ENCODE measurements at regions not wholly inside any gene's neighbourhood (a gene's known extent, or its start where the extent isn't known, plus 50 kb on each side); places are given as distances from the start of the nearest gene placed in this dataset.

- H3K27me3 ChIP-seq (ENCODE audit: low read depth): no peaks in the 10 kb centered on the region
- in situ Hi-C loops (cut with MboI; ENCODE audit: low sequenced_read_pairs): no loop called here
- H3K4me3 ChIP-seq: no peak overlapping the region
- H3K36me3 ChIP-seq (replicated peaks): no peaks in the 10 kb centered on the region
- H3K9me3 ChIP-seq: no peaks in the 10 kb centered on the region
- no peak for DNase-seq (ENCODE audit: low spot score in 2 of 2)
- H3K4me1 ChIP-seq: no peaks in the 10 kb centered on the region
Observed at GRCh38 chr1:63223426-63223825, 98.9 kb upstream of the FOXD3 start.

- H3K4me3 ChIP-seq: no peak overlapping the region
- H3K36me3 ChIP-seq (replicated peaks): no peaks in the 10 kb centered on the region
- in situ Hi-C loops (cut with MboI; ENCODE audit: low sequenced_read_pairs): no loop called here
- no peaks in the 10 kb centered on the region for H3K27me3 ChIP-seq (ENCODE audit: low read depth)
- no peak for DNase-seq (ENCODE audit: low spot score in 2 of 2)
- H3K9me3 ChIP-seq: no peaks in the 10 kb centered on the region
- H3K4me1 ChIP-seq: no peaks in the 10 kb centered on the region
Observed at GRCh38 chr1:63230722-63231121, 91.6 kb upstream of the FOXD3 start.

- H3K4me3 ChIP-seq: no peak overlapping the region
- H3K9me3 ChIP-seq: no peaks in the 10 kb centered on the region
- no peak for DNase-seq (ENCODE audit: low spot score in 2 of 2)
- no peaks in the 10 kb centered on the region for H3K36me3 ChIP-seq (replicated peaks)
- H3K27me3 ChIP-seq (ENCODE audit: low read depth): no peaks in the 10 kb centered on the region
- H3K4me1 ChIP-seq: no peaks in the 10 kb centered on the region
- in situ Hi-C loops (cut with MboI; ENCODE audit: low sequenced_read_pairs): no loop called here
Observed at GRCh38 chr1:63238721-63239120, 83.6 kb upstream of the FOXD3 start.

DNA sequence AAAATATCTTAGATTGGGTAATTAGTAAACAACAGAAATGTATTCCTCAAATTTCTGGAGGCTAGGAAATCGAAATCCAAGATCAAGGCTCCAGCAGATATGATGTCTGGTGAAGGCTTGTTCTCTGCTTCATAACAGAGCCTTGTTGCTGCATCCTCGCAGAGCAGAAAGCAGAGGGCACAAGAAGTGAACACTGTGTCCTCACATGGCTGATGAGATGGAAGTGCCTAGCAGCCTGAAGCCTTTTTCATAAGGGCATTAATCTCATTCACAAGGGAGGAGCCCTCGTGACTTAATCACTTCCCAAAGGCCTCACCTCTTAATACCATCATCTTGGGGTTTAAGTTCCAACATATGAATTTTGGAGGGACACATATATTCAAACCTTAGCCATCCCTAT lies 77.2 kb upstream of the FOXD3 start:
- in situ Hi-C loops (cut with MboI; ENCODE audit: low sequenced_read_pairs): no loop called here
- 0 out of 2 replicates have a peak, but pooled peaks cover 2% of the 10 kb centered on the region for H3K4me1 ChIP-seq
- H3K36me3 ChIP-seq (replicated peaks): no peaks in the 10 kb centered on the region
- H3K9me3 ChIP-seq: no peaks in the 10 kb centered on the region
- DNase-seq (ENCODE audit: low spot score in 2 of 2): no peak
- H3K4me3 ChIP-seq: no peak overlapping the region
- H3K27me3 ChIP-seq (ENCODE audit: low read depth): no peaks in the 10 kb centered on the region

DNA sequence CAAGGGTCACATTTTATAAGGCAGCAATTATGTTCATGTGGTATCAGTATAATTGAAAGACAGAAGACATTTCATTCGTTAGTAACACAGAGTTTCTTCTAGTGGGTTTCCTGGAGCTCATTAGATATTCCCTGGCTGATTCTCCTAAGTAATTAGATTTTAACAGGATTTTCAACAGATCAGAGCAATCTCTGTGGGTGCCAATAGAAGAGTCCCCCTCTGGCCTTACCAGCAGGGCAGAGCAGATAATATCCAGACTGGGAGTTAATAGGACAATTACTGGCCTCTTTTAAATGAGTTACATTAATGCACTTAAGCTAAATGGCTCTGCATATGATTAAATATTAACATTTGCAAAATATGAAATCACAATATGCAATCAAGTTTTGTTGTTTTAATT lies 74.2 kb upstream of the FOXD3 start:
- Histone ChIP-seq H3K4me3 (no peak overlapping the region), H3K27me3 (ENCODE audit: low read depth) (no peaks in the 10 kb centered on the region), H3K9me3 (no peaks in the 10 kb centered on the region), H3K4me1 (peaks cover 7% of the 10 kb centered on the region; the same call in 1 of the 2 replicates), H3K36me3 (replicated peaks) (no peaks in the 10 kb centered on the region)
- in situ Hi-C loops (cut with MboI; ENCODE audit: low sequenced_read_pairs): no loop called here
- DNase-seq (ENCODE audit: low spot score in 2 of 2): no peak

- DNase-seq (ENCODE audit: low spot score in 2 of 2): no peak
- Histone ChIP-seq H3K27me3 (ENCODE audit: low read depth) (no peaks in the 10 kb centered on the region), H3K9me3 (no peaks in the 10 kb centered on the region), H3K4me1 (peaks cover 5% of the 10 kb centered on the region; the same call in 1 of the 2 replicates), H3K36me3 (replicated peaks) (no peaks in the 10 kb centered on the region), H3K4me3 (no peak overlapping the region)
- in situ Hi-C loops (cut with MboI; ENCODE audit: low sequenced_read_pairs): no loop called here
Observed at GRCh38 chr1:63255153-63255552, 67.2 kb upstream of the FOXD3 start.

- DNase-seq (ENCODE audit: low spot score in 2 of 2): no peak
- H3K4me3 ChIP-seq: no peak overlapping the region
- H3K4me1 ChIP-seq: no peaks in the 10 kb centered on the region
- no peaks in the 10 kb centered on the region for H3K36me3 ChIP-seq (replicated peaks)
- in situ Hi-C loops (cut with MboI; ENCODE audit: low sequenced_read_pairs): no loop called here
- H3K27me3 ChIP-seq (ENCODE audit: low read depth): no peaks in the 10 kb centered on the region
- no peaks in the 10 kb centered on the region for H3K9me3 ChIP-seq
Observed at GRCh38 chr1:63261736-63262458, 60.5 kb upstream of the FOXD3 start.

GRCh38 chr1:63262459-63262770 lies 60.0 kb upstream of the FOXD3 start:
- DNase-seq (ENCODE audit: low spot score in 2 of 2): no peak
- H3K4me1 ChIP-seq: no peaks in the 10 kb centered on the region
- H3K27me3 ChIP-seq (ENCODE audit: low read depth): no peaks in the 10 kb centered on the region
- H3K9me3 ChIP-seq: no peaks in the 10 kb centered on the region
- H3K36me3 ChIP-seq (replicated peaks): no peaks in the 10 kb centered on the region
- in situ Hi-C loops (cut with MboI; ENCODE audit: low sequenced_read_pairs): no loop called here
- no peak overlapping the region for H3K4me3 ChIP-seq

GRCh38 chr1:63264161-63264560 lies 58.2 kb upstream of the FOXD3 start:
- Histone ChIP-seq H3K27me3 (ENCODE audit: low read depth) (no peaks in the 10 kb centered on the region; the same call in 1 of the 2 replicates), H3K4me3 (no peak overlapping the region), H3K36me3 (replicated peaks) (no peaks in the 10 kb centered on the region), H3K9me3 (no peaks in the 10 kb centered on the region), H3K4me1 (peaks cover 7% of the 10 kb centered on the region)
- in situ Hi-C loops (cut with MboI; ENCODE audit: low sequenced_read_pairs): no loop called here
- no peak for DNase-seq (ENCODE audit: low spot score in 2 of 2)

DNA sequence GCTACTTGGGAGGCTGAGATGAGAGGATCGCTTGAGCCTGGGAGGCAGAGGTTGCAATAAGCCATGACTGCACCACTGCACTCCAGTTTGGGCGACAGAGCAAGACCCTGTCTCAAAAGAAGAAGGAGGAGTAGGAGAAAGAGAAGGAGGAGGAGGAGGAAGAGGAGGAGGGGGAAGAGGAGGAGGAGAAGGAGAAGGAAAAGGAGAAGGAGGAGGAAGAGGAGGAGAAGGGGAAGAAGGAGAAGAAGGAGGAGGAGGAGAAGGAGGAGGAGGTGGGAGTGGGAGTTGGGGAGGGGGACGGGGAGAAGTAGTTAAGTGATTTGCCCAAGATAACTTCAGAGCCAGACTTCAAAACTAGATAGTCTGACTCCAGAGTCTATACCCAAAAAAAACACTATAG lies 55.5 kb upstream of the FOXD3 start:
- in situ Hi-C loops (cut with MboI; ENCODE audit: low sequenced_read_pairs): no loop called here
- DNase-seq (ENCODE audit: low spot score in 2 of 2): no peak
- Histone ChIP-seq H3K27me3 (ENCODE audit: low read depth) (no peaks in the 10 kb centered on the region; the same call in 1 of the 2 replicates), H3K9me3 (no peaks in the 10 kb centered on the region), H3K4me3 (no peak overlapping the region), H3K4me1 (peaks cover 25% of the 10 kb centered on the region), H3K36me3 (replicated peaks) (no peaks in the 10 kb centered on the region)

- in situ Hi-C loops (cut with MboI; ENCODE audit: low sequenced_read_pairs): no loop called here
- H3K27me3 ChIP-seq (ENCODE audit: low read depth): no peaks in the 10 kb centered on the region; the same call in 1 of the 2 replicates
Observed at GRCh38 chr1:63268876-63269275, 53.5 kb upstream of the FOXD3 start.

DNA sequence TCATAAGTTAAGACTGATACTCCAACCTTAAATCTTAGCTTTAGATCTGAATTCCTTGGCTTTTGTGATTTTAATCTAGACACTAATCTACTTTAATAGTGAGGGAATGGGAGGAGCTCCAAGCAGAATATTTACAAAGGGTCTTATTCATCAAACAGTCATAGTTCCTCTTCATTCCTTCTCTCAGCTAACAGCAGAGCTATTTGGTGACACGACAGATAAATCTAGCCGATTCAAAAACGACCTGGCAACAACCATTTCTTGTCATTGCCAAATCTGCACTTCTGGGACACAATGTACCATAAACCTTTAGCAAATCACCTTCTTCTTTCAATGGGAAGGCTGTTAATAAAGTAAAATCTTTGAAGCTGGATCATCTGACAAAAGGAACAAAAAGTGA lies 52.8 kb upstream of the FOXD3 start:
- in situ Hi-C loops (cut with MboI; ENCODE audit: low sequenced_read_pairs): no loop called here
- DNase-seq (ENCODE audit: low spot score in 2 of 2): peak; percentile 20 to 93
- no peaks in the 10 kb centered on the region for H3K9me3 ChIP-seq
- peaks cover 38% of the 10 kb centered on the region for H3K4me1 ChIP-seq
- H3K27me3 ChIP-seq (ENCODE audit: low read depth): no peaks in the 10 kb centered on the region; the same call in 1 of the 2 replicates
- H3K36me3 ChIP-seq (replicated peaks): no peaks in the 10 kb centered on the region
- H3K4me3 ChIP-seq: no peak overlapping the region

More at GRCh38 chr1:63268876-63269275, 53.5 kb upstream of the FOXD3 start:
- H3K4me1 ChIP-seq: peaks cover 34% of the 10 kb centered on the region
- no peaks in the 10 kb centered on the region for H3K36me3 ChIP-seq (replicated peaks)
- DNase-seq (ENCODE audit: low spot score in 2 of 2): no peak
- H3K9me3 ChIP-seq: no peaks in the 10 kb centered on the region
- no peak overlapping the region for H3K4me3 ChIP-seq
